Renal pelvis (tissue), 1 donor: ENCODE measurements at regions not wholly inside any gene's neighbourhood (a gene's known extent, or its start where the extent isn't known, plus 50 kb on each side); places are given as distances from the start of the nearest gene placed in this dataset.

Experiments used
- DNase-seq: peaks from one replicate; pipeline ENCODE4 v3.0.0-alpha.2; 2013

DNA sequence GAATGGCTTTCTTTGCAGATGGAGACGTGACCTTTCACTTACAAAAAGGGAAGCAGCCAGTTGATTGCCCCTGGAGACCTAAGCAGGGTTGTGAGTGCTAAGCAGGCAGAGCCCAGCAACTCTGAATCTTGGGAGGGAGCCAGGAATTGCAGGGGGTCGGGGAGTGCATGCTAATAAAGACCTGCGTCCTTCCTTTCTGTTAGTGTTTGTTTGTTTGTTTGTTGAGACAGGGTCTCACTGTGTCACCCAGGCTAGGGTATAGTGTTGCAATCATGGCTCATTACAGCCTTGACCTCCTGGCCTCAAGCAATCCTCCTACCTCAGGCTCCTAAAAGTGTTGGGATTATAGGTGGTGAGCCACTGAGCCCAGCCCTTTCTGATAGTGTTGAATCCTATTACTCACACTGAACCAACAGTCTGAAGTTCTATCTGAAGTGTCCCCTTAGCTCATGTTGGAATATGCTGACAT is 137.4 kb downstream of the CEP135 start:
- peak; percentile 15 for DNase-seq

DNA sequence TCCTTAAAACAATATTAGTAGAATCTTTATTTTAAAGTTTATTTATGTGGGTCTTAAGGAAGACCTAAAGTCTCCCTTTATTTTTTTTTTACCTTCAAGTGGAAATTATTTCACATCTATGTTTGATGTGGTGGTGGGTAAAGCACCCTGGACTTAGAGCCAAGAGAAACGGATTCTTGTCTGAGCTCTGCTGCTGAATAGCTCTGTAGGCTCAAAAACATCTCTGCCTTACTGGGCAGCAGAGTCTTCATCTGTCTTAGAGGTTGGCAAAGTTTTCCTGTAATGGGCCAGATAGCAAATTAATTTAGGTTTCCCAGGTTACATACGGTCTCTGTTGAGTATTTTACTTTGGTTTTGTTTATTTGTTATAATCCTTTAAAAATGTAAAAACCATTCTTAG is 136.5 kb downstream of the CEP135 start:
- no peak for DNase-seq

DNA sequence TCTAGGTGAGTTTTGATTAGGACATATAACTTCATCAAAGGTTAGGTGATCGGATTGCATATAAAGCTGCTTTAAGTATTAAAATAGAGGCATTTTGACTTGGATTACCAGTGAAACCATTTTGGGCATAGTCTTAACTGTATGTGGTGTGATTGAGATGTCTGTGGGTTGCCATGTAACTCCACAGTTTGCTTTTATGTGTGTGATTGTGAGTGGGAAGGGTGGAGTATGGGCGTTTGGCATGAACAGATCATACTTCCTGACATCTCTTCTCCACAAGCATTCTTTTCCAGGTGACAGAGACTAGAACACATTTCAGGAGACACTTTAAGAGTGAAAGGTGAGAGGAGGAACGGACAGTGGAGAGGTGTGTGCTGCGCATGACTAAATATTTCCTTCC is 136.1 kb downstream of the CEP135 start:
- no peak for DNase-seq
